ENCODE measurements at regions not wholly inside any gene's neighbourhood (a gene's known extent, or its start where the extent isn't known, plus 50 kb on each side); places are given as distances from the start of the nearest gene placed in this dataset.

GRCh38 chr13:109394311-109394988, 391.9 kb downstream of the IRS2 start:
- DNase-seq = no peak

- no peak for DNase-seq
Measured at GRCh38 chr13:109393045-109393444, 393.3 kb downstream of the IRS2 start.

- no peak for DNase-seq
Measured at GRCh38 chr13:109390391-109390790, 396.0 kb downstream of the IRS2 start.

GRCh38 chr13:109389892-109390345, 396.5 kb downstream of the IRS2 start:
- DNase-seq = no peak

- DNase-seq = no peak
Measured at GRCh38 chr13:109389456-109389855, 396.9 kb downstream of the IRS2 start.

GRCh38 chr13:109387471-109387870, 398.9 kb downstream of the IRS2 start:
- DNase-seq = no peak

GRCh38 chr13:109385242-109385560, 401.2 kb downstream of the IRS2 start:
- DNase-seq = no peak

- no peak for DNase-seq
Measured at GRCh38 chr13:109384491-109385241, 401.7 kb downstream of the IRS2 start.

GRCh38 chr13:109383683-109384082, 402.7 kb downstream of the IRS2 start:
- no peak for DNase-seq

GRCh38 chr13:109381546-109382180, 404.7 kb downstream of the IRS2 start:
- no peak for DNase-seq

GRCh38 chr13:109380457-109380856, 405.9 kb downstream of the IRS2 start:
- no peak for DNase-seq

GRCh38 chr13:109379930-109380329, 406.5 kb downstream of the IRS2 start:
- no peak for DNase-seq

GRCh38 chr13:109376936-109377335, 409.4 kb downstream of the IRS2 start:
- DNase-seq = no peak

- DNase-seq = no peak
Measured at GRCh38 chr13:109374609-109375200, 411.7 kb downstream of the IRS2 start.

- DNase-seq = no peak
Measured at GRCh38 chr13:109372666-109373065, 413.7 kb downstream of the IRS2 start.

- DNase-seq = no peak
Measured at GRCh38 chr13:109371066-109371465, 415.3 kb downstream of the IRS2 start.

GRCh38 chr13:109370496-109370895, 415.9 kb downstream of the IRS2 start:
- DNase-seq = no peak

GRCh38 chr13:109369353-109370052, 416.9 kb downstream of the IRS2 start:
- no peak for DNase-seq

- DNase-seq = no peak
Measured at GRCh38 chr13:109368230-109368629, 418.2 kb downstream of the IRS2 start.

- no peak for DNase-seq
Measured at GRCh38 chr13:109366525-109366924, 419.9 kb downstream of the IRS2 start.

- DNase-seq = no peak
Measured at GRCh38 chr13:109363431-109363830, 423.0 kb downstream of the IRS2 start.

- no peak for DNase-seq
Measured at GRCh38 chr13:109362616-109363015, 423.8 kb downstream of the IRS2 start.

Measured in NCI-H2081 treated with DMSO at 0.1 percent for 48 hours (cell line).